Kidney (tissue), 13 donors: ENCODE measurements at regions not wholly inside any gene's neighbourhood (a gene's known extent, or its start where the extent isn't known, plus 50 kb on each side); places are given as distances from the start of the nearest gene placed in this dataset.

ENCODE experiments used
- DNase-seq, 5 donors: peaks; one replicate each; pipeline ENCODE4 v3.0.0-alpha.2; 2013 to 2020
- FAIRE-seq: peaks from 2 replicates; lab custom pipeline; 2012; peaks lifted over from hg19 to GRCh38; lab: Jason Lieb, UNC
- H3K27ac ChIP-seq, 2 donors: one replicate each; pipeline ENCODE4 v1.7.0; 2013; ENCODE audit warnings: low read depth in 2 of 2, low read length in 2 of 2, inconsistent platforms in 1 of 2
- H3K27me3 ChIP-seq: one replicate; pipeline ENCODE4 v1.7.1; 2013; ENCODE audit warnings: low read length, inconsistent platforms; ENCODE audit not compliant: control insufficient read depth, insufficient read depth
- H3K36me3 ChIP-seq, 3 donors: one replicate each; pipeline versions ENCODE4 v1.7.0 to v1.7.1; 2013; ENCODE audit warnings: low read length in 3 of 3, control low read depth in 1 of 3, inconsistent platforms in 1 of 3; ENCODE audit not compliant: insufficient read depth in 3 of 3, control insufficient read depth in 2 of 3
- H3K4me1 ChIP-seq, 3 donors: one replicate each; pipeline versions ENCODE4 v1.7.0 to v1.7.1; 2013; ENCODE audit warnings: low read length in 3 of 3, inconsistent platforms in 1 of 3, low read depth in 1 of 3; ENCODE audit not compliant: control insufficient read depth in 2 of 3, insufficient read depth in 2 of 3
- H3K4me3 ChIP-seq, 3 donors: one replicate each; pipeline versions ENCODE4 v1.7.0 to v1.8.1; 2013; ENCODE audit warnings: low read length in 3 of 3, control low read depth in 1 of 3, inconsistent platforms in 1 of 3
- H3K9ac ChIP-seq, 3 donors: one replicate each; pipeline versions ENCODE4 v1.7.0 to v1.7.1; 2013; ENCODE audit warnings: low read length in 3 of 3, control low read depth in 1 of 3, inconsistent platforms in 1 of 3
- H3K9me3 ChIP-seq, 3 donors: one replicate each; pipeline versions ENCODE4 v1.7.0 to v1.7.1; 2013; ENCODE audit warnings: low read length in 3 of 3, control low read depth in 1 of 3, inconsistent platforms in 1 of 3; ENCODE audit not compliant: control insufficient read depth in 2 of 3, insufficient read depth in 1 of 3
- intact Hi-C: fragments of 100-400 bp; cut with DNase I; formaldehyde crosslinking; loops from one replicate; pipeline ENCODE4 v1.11.1; 2022
- TF ChIP-seq, protein P1 (sequence below): IDR thresholded peaks from 3 replicates; pipeline ENCODE4 v1.5.1; 2012; ENCODE audit warnings: mild to moderate bottlenecking, moderate library complexity, borderline replicate concordance; ENCODE audit not compliant: insufficient read depth; ENCODE audit errors: extremely low read depth
- donor health status: control.
- donor health status: control.
- donor health status: control.
- donor health status: control.
- donor health status: control.
- donor health status: DM: yes; HTN: yes; CAD: no.
- donor health status: Normal renal cell carcinoma (clear cell type).

DNA sequence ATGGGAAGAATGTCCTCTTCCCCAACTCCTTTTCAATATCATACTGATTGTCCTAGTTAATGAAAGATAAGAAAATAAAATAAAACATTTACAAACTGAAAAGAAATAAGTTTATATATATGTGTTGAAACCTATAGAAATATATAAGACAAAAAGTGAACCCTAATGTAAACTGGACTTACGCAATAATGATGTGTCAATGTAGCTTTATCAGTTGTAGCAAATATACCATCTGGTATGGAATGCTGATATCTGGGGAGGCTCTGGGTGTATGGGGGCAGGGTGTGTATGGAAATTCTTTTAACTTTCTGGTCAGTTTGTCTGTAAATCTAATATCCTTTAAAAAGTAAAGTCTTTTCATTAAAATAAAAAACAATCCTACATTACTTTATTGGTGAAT lies 603.9 kb downstream of the DMRTA1 start:
- DNase-seq, result no peak
- FAIRE-seq, result no peak
- Histone ChIP-seq H3K27ac (no peak overlapping the region), H3K4me3 (no peak overlapping the region), H3K36me3 (no peaks in the 10 kb centered on the region), H3K9ac (no peak overlapping the region), H3K9me3 (no peaks in the 10 kb centered on the region), H3K27me3 (no peaks in the 10 kb centered on the region), H3K4me1 (no peaks in the 10 kb centered on the region)
- TF ChIP-seq, protein P1, sequence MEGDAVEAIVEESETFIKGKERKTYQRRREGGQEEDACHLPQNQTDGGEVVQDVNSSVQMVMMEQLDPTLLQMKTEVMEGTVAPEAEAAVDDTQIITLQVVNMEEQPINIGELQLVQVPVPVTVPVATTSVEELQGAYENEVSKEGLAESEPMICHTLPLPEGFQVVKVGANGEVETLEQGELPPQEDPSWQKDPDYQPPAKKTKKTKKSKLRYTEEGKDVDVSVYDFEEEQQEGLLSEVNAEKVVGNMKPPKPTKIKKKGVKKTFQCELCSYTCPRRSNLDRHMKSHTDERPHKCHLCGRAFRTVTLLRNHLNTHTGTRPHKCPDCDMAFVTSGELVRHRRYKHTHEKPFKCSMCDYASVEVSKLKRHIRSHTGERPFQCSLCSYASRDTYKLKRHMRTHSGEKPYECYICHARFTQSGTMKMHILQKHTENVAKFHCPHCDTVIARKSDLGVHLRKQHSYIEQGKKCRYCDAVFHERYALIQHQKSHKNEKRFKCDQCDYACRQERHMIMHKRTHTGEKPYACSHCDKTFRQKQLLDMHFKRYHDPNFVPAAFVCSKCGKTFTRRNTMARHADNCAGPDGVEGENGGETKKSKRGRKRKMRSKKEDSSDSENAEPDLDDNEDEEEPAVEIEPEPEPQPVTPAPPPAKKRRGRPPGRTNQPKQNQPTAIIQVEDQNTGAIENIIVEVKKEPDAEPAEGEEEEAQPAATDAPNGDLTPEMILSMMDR, result no peak
- intact Hi-C loops, result no loop called here

DNA sequence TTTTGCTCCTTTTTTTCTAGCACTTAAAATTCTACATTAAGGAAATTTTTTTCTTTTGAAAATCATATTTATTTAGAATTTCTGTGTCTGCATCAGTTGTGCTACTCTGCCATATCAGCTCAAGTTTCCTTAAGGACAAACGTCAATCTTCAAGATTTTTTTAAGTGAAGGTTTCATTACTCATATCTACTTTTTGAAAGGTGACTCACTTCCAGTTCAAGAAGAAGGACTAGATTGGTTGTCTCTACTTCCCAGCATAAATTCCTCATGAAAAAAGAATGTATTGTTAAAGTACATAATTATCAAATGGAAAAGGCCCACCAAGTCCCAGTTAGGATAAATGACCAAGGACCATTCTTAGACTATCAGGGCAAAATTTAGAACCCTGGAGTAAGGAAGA lies 626.5 kb downstream of the DMRTA1 start:
- FAIRE-seq (no peak), DNase-seq (no peak)
- no peaks in the 10 kb centered on the region for H3K4me1 ChIP-seq
- no peak overlapping the region for H3K27ac ChIP-seq
- no peak overlapping the region for H3K4me3 ChIP-seq
- no peaks in the 10 kb centered on the region for H3K36me3 ChIP-seq
- intact Hi-C loops, result no loop called here
- no peaks in the 10 kb centered on the region for H3K27me3 ChIP-seq
- no peak overlapping the region for H3K9ac ChIP-seq
- H3K9me3 ChIP-seq, result no peaks in the 10 kb centered on the region
- TF ChIP-seq, protein P1, result no peak

DNA sequence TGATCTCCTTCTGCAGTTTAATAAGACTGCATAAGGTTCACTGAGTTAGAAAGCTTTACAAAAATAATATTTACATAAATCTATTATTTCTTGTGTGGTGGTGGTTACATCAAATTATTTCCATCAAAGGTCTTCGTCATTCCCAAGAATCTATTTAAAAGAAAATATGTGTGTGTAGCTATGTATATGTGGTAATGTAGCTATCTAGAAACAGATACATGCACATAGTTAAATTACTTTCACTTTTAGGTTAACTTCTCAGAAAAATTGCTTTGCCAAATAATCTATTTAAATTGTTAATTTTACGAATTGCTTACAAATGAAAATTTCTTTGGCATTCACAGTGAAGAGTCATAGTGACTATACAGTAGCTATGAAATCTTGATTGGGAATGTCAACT lies 633.2 kb downstream of the DMRTA1 start:
- Histone ChIP-seq H3K27me3 (no peaks in the 10 kb centered on the region), H3K4me3 (no peak overlapping the region), H3K27ac (no peak overlapping the region), H3K36me3 (no peaks in the 10 kb centered on the region), H3K4me1 (no peaks in the 10 kb centered on the region), H3K9ac (no peak overlapping the region), H3K9me3 (no peaks in the 10 kb centered on the region)
- FAIRE-seq, result no peak
- intact Hi-C loops, result no loop called here
- DNase-seq, result no peak
- TF ChIP-seq, protein P1, result no peak

DNA sequence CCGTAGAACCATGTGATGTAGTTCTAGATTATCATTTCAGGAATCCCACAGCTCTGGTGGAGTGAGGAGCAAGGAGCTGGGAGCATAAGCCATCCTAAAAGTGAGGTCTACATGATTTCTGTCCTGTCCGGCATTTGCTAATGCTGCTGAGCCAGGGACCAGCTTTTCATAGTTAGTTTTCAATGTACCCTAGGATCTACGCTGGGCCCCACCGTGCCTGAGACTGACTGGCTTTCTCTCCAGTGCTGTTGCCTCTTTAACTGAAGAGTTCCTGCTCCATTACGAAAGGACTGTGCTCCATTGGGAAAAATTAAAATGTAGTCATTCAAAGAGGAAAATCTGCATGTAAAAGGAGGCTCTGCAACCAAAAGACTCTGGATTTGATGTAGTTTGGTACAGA lies 634.8 kb downstream of the DMRTA1 start:
- Histone ChIP-seq H3K9me3 (no peaks in the 10 kb centered on the region), H3K4me3 (no peak overlapping the region), H3K9ac (no peak overlapping the region), H3K4me1 (no peaks in the 10 kb centered on the region), H3K27me3 (no peaks in the 10 kb centered on the region), H3K27ac (no peak overlapping the region), H3K36me3 (no peaks in the 10 kb centered on the region)
- intact Hi-C loops, result no loop called here
- TF ChIP-seq, protein P1, result no peak
- FAIRE-seq (no peak), DNase-seq (no peak)
